GM12878 (cell line): ENCODE measurements at regions not wholly inside any gene's neighbourhood (a gene's known extent, or its start where the extent isn't known, plus 50 kb on each side); places are given as distances from the start of the nearest gene placed in this dataset.

Experiments used
- BRCA1 ChIP-seq: IDR thresholded peaks from 2 replicates; pipeline ENCODE4 v1.6.1; 2011; ENCODE audit warnings: low read depth, low read length, improper control_type of control experiment
- CEBPB ChIP-seq, 2 experiments: fragments of 150-350 bp in 1 of 2; IDR thresholded peaks; 2 replicates each; pipeline ENCODE4 v1.6.1; 2012 to 2014; ENCODE audit warnings: low read depth in 2 of 2, low read length in 2 of 2, borderline replicate concordance in 1 of 2, inconsistent platforms in 1 of 2
- CTCF ChIP-seq, 3 experiments: IDR thresholded peaks in 2 of 3; conservative IDR thresholded peaks in 1 of 3; 2 replicates each; pipeline ENCODE4 v1.5.1; 2011; ENCODE audit warnings: low read depth in 3 of 3, low read length in 3 of 3, mild to moderate bottlenecking in 3 of 3, control low read depth in 2 of 3, moderate library complexity in 2 of 3, inconsistent platforms in 1 of 3, mixed read lengths in 1 of 3; ENCODE audit not compliant: control insufficient read depth in 2 of 3, insufficient read depth in 1 of 3; ENCODE audit errors: extremely low read depth in 1 of 3

DNA sequence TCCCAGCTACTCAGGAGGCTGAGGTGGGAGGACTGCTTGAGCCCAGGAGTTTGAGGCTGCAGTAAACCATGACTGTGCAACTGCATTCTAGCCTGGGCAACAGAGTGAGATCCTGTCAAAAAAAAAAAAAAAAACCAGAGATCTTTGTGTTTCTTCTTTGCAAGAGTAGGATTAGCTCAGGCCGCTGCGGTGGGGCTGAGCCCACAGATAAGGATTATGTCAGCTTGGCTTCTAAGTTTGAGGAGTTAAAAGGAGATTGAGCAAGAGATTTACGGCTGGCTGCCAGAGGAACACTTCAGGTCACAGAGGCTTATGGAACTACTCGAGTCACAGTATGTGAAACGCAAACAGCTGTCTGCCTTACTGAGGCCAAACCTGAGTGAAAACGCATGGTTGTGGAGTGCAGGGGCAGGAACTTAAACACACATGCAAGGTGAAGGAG lies 146.7 kb upstream of the L3MBTL4 start:
- TF ChIP-seq CTCF (IDR thresholded peaks at IDR 0.05 in 2 of 3, conservative IDR thresholded peaks at IDR 0.05 in 1 of 3; ENCODE audit: control insufficient read depth in 2 of 3, extremely low read depth in 1 of 3, insufficient read depth in 1 of 3, low read depth in 3 of 3, low read length in 3 of 3) (no peak), CEBPB (IDR thresholded peaks at IDR 0.05; ENCODE audit: borderline replicate concordance in 1 of 2, low read depth in 2 of 2, low read length in 2 of 2) (no peak), BRCA1 (no peak)
